ENCODE measurements at regions not wholly inside any gene's neighbourhood (a gene's known extent, or its start where the extent isn't known, plus 50 kb on each side); places are given as distances from the start of the nearest gene placed in this dataset.

DNA sequence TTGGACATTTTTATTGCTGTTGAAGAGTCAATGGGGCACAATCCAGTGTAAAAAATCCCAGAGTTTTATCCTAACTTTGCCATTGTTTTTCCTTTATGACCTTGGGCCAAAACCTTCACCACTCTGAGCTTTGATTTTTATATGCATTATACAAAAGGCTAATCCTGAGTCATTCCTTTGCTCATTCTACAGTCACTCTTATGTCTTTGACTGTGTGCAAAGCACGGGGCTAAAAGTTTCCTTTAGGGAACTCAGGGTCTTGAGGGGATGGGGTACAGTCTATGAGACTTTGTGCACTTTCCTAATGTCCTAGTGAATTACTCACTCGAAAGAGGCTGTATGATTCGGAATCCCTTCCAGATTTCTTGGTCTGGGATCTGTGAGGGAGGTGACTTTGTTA is 543.2 kb upstream of the CAMK1G start:
- TF ChIP-seq CTCF (IDR thresholded peaks at IDR 0.05; ENCODE audit: insufficient read depth, low read length, poor library complexity, severe bottlenecking) (no peak), EZH2phosphoT487 (conservative IDR thresholded peaks at IDR 0.05; ENCODE audit: low read length) (no peak)

All from SU-DHL-6 (cell line).